ENCODE measurements at regions not wholly inside any gene's neighbourhood (a gene's known extent, or its start where the extent isn't known, plus 50 kb on each side); places are given as distances from the start of the nearest gene placed in this dataset.

- TF ChIP-seq, protein P1, sequence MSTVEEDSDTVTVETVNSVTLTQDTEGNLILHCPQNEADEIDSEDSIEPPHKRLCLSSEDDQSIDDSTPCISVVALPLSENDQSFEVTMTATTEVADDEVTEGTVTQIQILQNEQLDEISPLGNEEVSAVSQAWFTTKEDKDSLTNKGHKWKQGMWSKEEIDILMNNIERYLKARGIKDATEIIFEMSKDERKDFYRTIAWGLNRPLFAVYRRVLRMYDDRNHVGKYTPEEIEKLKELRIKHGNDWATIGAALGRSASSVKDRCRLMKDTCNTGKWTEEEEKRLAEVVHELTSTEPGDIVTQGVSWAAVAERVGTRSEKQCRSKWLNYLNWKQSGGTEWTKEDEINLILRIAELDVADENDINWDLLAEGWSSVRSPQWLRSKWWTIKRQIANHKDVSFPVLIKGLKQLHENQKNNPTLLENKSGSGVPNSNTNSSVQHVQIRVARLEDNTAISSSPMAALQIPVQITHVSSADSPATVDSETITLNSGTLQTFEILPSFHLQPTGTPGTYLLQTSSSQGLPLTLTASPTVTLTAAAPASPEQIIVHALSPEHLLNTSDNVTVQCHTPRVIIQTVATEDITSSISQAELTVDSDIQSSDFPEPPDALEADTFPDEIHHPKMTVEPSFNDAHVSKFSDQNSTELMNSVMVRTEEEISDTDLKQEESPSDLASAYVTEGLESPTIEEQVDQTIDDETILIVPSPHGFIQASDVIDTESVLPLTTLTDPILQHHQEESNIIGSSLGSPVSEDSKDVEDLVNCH (CRISPR knock-in tag; IDR thresholded peaks at IDR 0.05) = no peak
- peak; percentile 68; the same call in 1 of the 2 replicates for TF ChIP-seq RXRB (CRISPR knock-in tag; IDR thresholded peaks at IDR 0.05; ENCODE audit: borderline replicate concordance)
- no peak for TF ChIP-seq EHMT2 (IDR thresholded peaks at IDR 0.05; ENCODE audit: borderline replicate concordance, low read depth, low read length)
- no peak for TF ChIP-seq ZFX (CRISPR knock-in tag; IDR thresholded peaks at IDR 0.05; ENCODE audit: low read depth)
- TF ChIP-seq, protein P2, sequence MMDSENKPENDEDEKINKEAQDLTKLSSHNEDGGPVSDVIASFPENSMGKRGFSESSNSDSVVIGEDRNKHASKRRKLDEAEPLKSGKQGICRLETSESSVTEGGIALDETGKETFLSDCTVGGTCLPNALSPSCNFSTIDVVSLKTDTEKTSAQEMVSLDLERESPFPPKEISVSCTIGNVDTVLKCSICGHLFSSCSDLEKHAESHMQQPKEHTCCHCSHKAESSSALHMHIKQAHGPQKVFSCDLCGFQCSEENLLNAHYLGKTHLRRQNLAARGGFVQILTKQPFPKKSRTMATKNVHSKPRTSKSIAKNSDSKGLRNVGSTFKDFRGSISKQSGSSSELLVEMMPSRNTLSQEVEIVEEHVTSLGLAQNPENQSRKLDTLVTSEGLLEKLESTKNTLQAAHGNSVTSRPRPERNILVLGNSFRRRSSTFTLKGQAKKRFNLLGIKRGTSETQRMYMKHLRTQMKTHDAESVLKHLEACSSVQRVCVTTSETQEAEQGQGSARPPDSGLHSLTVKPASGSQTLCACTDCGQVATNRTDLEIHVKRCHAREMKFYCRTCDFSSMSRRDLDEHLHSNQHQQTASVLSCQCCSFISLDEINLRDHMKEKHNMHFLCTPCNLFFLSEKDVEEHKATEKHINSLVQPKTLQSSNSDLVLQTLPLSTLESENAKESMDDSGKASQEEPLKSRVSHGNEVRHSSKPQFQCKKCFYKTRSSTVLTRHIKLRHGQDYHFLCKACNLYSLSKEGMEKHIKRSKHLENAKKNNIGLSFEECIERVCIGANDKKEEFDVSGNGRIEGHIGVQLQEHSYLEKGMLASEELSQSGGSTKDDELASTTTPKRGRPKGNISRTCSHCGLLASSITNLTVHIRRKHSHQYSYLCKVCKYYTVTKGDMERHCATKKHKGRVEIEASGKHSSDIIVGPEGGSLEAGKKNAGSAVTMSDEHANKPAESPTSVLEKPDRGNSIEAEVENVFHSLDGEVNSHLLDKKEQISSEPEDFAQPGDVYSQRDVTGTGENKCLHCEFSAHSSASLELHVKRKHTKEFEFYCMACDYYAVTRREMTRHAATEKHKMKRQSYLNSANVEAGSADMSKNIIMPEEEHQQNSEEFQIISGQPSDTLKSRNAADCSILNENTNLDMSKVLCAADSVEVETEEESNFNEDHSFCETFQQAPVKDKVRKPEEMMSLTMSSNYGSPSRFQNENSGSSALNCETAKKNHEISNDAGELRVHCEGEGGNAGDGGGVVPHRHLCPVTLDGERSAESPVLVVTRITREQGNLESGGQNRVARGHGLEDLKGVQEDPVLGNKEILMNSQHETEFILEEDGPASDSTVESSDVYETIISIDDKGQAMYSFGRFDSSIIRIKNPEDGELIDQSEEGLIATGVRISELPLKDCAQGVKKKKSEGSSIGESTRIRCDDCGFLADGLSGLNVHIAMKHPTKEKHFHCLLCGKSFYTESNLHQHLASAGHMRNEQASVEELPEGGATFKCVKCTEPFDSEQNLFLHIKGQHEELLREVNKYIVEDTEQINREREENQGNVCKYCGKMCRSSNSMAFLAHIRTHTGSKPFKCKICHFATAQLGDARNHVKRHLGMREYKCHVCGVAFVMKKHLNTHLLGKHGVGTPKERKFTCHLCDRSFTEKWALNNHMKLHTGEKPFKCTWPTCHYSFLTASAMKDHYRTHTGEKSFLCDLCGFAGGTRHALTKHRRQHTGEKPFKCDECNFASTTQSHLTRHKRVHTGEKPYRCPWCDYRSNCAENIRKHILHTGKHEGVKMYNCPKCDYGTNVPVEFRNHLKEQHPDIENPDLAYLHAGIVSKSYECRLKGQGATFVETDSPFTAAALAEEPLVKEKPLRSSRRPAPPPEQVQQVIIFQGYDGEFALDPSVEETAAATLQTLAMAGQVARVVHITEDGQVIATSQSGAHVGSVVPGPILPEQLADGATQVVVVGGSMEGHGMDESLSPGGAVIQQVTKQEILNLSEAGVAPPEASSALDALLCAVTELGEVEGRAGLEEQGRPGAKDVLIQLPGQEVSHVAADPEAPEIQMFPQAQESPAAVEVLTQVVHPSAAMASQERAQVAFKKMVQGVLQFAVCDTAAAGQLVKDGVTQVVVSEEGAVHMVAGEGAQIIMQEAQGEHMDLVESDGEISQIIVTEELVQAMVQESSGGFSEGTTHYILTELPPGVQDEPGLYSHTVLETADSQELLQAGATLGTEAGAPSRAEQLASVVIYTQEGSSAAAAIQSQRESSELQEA (CRISPR knock-in tag; IDR thresholded peaks at IDR 0.05; ENCODE audit: not compliant biosample characterization) = no peak
- TF ChIP-seq ZNF550 (CRISPR knock-in tag; IDR thresholded peaks at IDR 0.05; ENCODE audit: borderline replicate concordance) = no peak
- TF ChIP-seq ATM (IDR thresholded peaks at IDR 0.05; ENCODE audit: borderline replicate concordance) = no peak
- no peak for TF ChIP-seq ZXDC (CRISPR knock-in tag; IDR thresholded peaks at IDR 0.05)
- TF ChIP-seq, protein P3, sequence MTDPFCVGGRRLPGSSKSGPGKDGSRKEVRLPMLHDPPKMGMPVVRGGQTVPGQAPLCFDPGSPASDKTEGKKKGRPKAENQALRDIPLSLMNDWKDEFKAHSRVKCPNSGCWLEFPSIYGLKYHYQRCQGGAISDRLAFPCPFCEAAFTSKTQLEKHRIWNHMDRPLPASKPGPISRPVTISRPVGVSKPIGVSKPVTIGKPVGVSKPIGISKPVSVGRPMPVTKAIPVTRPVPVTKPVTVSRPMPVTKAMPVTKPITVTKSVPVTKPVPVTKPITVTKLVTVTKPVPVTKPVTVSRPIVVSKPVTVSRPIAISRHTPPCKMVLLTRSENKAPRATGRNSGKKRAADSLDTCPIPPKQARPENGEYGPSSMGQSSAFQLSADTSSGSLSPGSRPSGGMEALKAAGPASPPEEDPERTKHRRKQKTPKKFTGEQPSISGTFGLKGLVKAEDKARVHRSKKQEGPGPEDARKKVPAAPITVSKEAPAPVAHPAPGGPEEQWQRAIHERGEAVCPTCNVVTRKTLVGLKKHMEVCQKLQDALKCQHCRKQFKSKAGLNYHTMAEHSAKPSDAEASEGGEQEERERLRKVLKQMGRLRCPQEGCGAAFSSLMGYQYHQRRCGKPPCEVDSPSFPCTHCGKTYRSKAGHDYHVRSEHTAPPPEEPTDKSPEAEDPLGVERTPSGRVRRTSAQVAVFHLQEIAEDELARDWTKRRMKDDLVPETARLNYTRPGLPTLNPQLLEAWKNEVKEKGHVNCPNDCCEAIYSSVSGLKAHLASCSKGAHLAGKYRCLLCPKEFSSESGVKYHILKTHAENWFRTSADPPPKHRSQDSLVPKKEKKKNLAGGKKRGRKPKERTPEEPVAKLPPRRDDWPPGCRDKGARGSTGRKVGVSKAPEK (CRISPR knock-in tag; IDR thresholded peaks at IDR 0.05; ENCODE audit: borderline replicate concordance) = no peak
- TF ChIP-seq KMT2A (CRISPR knock-in tag; IDR thresholded peaks at IDR 0.05) = no peak
- no peak for TF ChIP-seq ZNF232 (CRISPR knock-in tag; IDR thresholded peaks at IDR 0.05; ENCODE audit: borderline replicate concordance)
- TF ChIP-seq ZNF446 (CRISPR knock-in tag; IDR thresholded peaks at IDR 0.05) = no peak
These were observed 181.9 kb upstream of the HMHB1 start (continued) for GRCh38 chr5:143629871-143630659.

All from HepG2 (cell line).